Liver (tissue), 3 donors: ENCODE measurements at regions not wholly inside any gene's neighbourhood (a gene's known extent, or its start where the extent isn't known, plus 50 kb on each side); places are given as distances from the start of the nearest gene placed in this dataset.
"Not testable (repeated sequence)": the region's sequence is repeated elsewhere in the genome, so short reads cannot be mapped to it uniquely, and the experiment has no call there.

Experiments
- CTCF ChIP-seq: fragments of 150-350 bp; IDR thresholded peaks from 2 replicates; pipeline ENCODE4 v1.5.1; 2017; ENCODE audit warnings: improper control_type of control experiment, low read depth, low read length; ENCODE audit not compliant: missing input control
- RXRA ChIP-seq, 2 donors: IDR thresholded peaks; 2 replicates each; pipeline ENCODE4 v1.6.1; 2017 to 2018; ENCODE audit warnings: antibody characterized with exemption in 2 of 2, mild to moderate bottlenecking in 1 of 2
- donor health status: healthy.
- donor health status: healthy.

GRCh38 chr18:10175333-10175732, 261.5 kb downstream of the VAPA start:
- not testable (repeated sequence) for TF ChIP-seq CTCF; RXRA (IDR thresholded peaks at IDR 0.05)
